HK-2 (cell line): ENCODE measurements at regions not wholly inside any gene's neighbourhood (a gene's known extent, or its start where the extent isn't known, plus 50 kb on each side); places are given as distances from the start of the nearest gene placed in this dataset.

Experiments
- DNase-seq: peaks from one replicate; pipeline ENCODE4 v3.0.0-alpha.2; 2018; ENCODE audit not compliant: unreplicated experiment

- DNase-seq: peak; percentile 28
Measured at GRCh38 chr17:56737421-56738161, 96.1 kb downstream of the C17orf67 start.

DNA sequence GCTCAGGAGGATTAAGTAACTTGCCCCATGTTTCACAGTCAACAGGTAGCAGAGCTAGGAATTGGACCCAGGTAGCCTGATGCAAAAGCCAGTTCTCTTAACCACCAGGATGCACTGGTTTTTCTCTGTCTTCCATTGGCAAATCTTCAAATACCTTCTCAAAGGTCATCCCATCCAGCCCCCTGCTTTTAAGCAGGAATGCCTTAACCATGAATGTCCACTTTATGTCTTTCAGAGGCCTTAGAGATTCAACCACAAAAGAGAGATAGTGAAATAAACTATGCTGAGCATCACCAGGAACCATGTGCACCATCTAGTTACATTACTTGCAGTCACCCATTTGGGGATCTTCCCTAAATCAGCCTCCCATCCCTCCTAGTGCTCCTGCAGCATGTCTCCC lies 94.3 kb downstream of the C17orf67 start:
- no peak for DNase-seq

- DNase-seq: no peak
Measured at GRCh38 chr17:56739776-56740175, 93.9 kb downstream of the C17orf67 start.

DNA sequence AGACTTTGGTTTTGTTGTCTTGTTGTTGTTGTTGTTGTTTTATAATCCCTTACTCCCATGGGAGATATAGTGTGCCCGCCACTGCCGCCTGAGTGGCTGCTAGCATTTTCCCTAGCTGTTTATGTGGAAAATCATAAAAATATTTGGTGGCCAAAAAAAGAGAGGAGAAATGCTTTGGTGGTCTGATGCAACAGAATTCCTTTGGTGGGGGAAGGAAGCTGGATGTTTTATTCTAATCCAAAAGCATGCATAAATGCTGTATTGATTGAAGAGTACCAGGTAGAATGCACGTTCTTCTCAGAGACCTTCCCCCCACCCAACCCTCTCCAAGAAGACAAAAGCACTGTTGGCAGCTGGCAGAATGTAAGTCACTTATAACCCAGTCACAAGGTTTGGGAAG lies 93.2 kb downstream of the C17orf67 start:
- no peak for DNase-seq
